Loucy (cell line): ENCODE measurements at regions not wholly inside any gene's neighbourhood (a gene's known extent, or its start where the extent isn't known, plus 50 kb on each side); places are given as distances from the start of the nearest gene placed in this dataset.
"Not testable (repeated sequence)": the region's sequence is repeated elsewhere in the genome, so short reads cannot be mapped to it uniquely, and the experiment has no call there.

Source experiments
- H2AFZ ChIP-seq: fragments of 200-600 bp; sonication (generic); 2 replicates; pipeline ENCODE4 v1.6.0; 2016; ENCODE audit warnings: antibody characterized with exemption, mild to moderate bottlenecking, low read length, moderate library complexity
- H3F3A ChIP-seq: fragments of 200-600 bp; 2 replicates; pipeline ENCODE4 v1.6.0; 2016; ENCODE audit warnings: antibody characterized with exemption, low read depth, mild to moderate bottlenecking
- H3K27me3 ChIP-seq: fragments of 200-600 bp; sonication (generic); 2 replicates; pipeline ENCODE4 v1.6.1; 2014; ENCODE audit warnings: low read length, mild to moderate bottlenecking; ENCODE audit not compliant: insufficient read depth, poor library complexity, severe bottlenecking
- H3K36me3 ChIP-seq: fragments of 200-600 bp; sonication (generic); 2 replicates; pipeline ENCODE4 v1.6.1; 2016; ENCODE audit warnings: low read length; ENCODE audit not compliant: insufficient read depth
- H3K4me1 ChIP-seq: fragments of 200-600 bp; sonication (generic); 2 replicates; pipeline ENCODE4 v1.5.1; 2014; ENCODE audit warnings: low read length, mild to moderate bottlenecking; ENCODE audit not compliant: insufficient read depth, poor library complexity, severe bottlenecking
- H3K4me2 ChIP-seq: fragments of 200-600 bp; sonication (generic); 2 replicates; pipeline ENCODE4 v1.6.0; 2014; ENCODE audit warnings: antibody characterized with exemption, low read length, low read depth, mild to moderate bottlenecking; ENCODE audit not compliant: poor library complexity, severe bottlenecking
- H3K4me3 ChIP-seq: fragments of 200-600 bp; sonication (generic); 2 replicates; pipeline ENCODE4 v1.5.1; 2014; ENCODE audit warnings: low read length, mild to moderate bottlenecking, mixed read lengths; ENCODE audit not compliant: poor library complexity, severe bottlenecking
- H3K79me2 ChIP-seq: fragments of 200-600 bp; sonication (generic); 2 replicates; pipeline ENCODE4 v1.6.1; 2014; ENCODE audit warnings: low read length; ENCODE audit not compliant: insufficient read depth
- H3K9ac ChIP-seq: fragments of 200-600 bp; sonication (generic); 2 replicates; pipeline ENCODE4 v1.6.0; 2014; ENCODE audit warnings: mild to moderate bottlenecking, low read depth, low read length, moderate library complexity; ENCODE audit not compliant: poor library complexity, severe bottlenecking
- H3K9me2 ChIP-seq: fragments of 200-600 bp; sonication (generic); replicated peaks from 2 replicates; pipeline ENCODE4 v1.6.1; 2016; ENCODE audit warnings: low read depth, low read length, mixed read lengths
- H3K9me3 ChIP-seq: fragments of 200-600 bp; sonication (generic); 2 replicates; pipeline ENCODE4 v1.6.1; 2014; ENCODE audit warnings: mild to moderate bottlenecking, antibody characterized with exemption, low read length, low read depth; ENCODE audit not compliant: insufficient read depth
- H4K20me1 ChIP-seq: fragments of 200-600 bp; sonication (generic); 2 replicates; pipeline ENCODE4 v1.6.0; 2014; ENCODE audit warnings: antibody characterized with exemption, low read length, mild to moderate bottlenecking; ENCODE audit not compliant: insufficient read depth, poor library complexity, severe bottlenecking
- EZH2phosphoT487 ChIP-seq: fragments of 200-600 bp; IDR thresholded peaks from 2 replicates; pipeline ENCODE4 v1.6.1; 2018; ENCODE audit warnings: antibody characterized with exemption, mild to moderate bottlenecking, moderate library complexity, borderline replicate concordance
- TF ChIP-seq, protein P1 (sequence below): fragments of 200-600 bp; sonication (generic); conservative IDR thresholded peaks from 2 replicates; pipeline ENCODE4 v1.5.1; 2014; ENCODE audit warnings: mild to moderate bottlenecking, antibody characterized with exemption, low read length

DNA sequence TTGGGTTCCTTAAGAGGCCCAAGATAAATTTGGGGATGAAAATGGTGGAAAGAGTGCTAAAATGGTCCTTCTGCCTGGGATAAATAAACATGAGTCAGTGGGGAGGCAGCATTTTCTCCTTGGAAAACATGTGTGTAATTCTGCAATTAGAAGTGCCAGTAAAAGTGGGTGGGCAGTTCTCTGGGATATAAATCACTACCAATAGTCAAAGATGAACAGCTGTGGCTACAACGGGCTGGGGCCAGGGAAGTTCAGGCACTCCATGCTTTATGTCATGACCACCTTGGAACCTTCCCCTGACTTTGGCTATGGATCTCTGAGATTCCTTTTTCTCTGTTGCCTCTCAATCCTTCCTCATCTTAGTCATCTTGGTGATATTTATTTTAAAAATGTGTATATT, 56.5 kb upstream of the CYRIA start:
- Histone ChIP-seq H3K9me2 (no peaks in the 10 kb centered on the region), H3K4me2 (no peak overlapping the region), H3F3A (no peaks in the 10 kb centered on the region), H2AFZ (no peak overlapping the region), H3K9me3 (no peaks in the 10 kb centered on the region), H3K4me1 (no peaks in the 10 kb centered on the region), H3K9ac (no peak overlapping the region), H3K27me3 (no peaks in the 10 kb centered on the region), H4K20me1 (no peaks in the 10 kb centered on the region), H3K4me3 (no peak overlapping the region), H3K36me3 (no peaks in the 10 kb centered on the region), H3K79me2 (no peaks in the 10 kb centered on the region)
- TF ChIP-seq, protein P1, sequence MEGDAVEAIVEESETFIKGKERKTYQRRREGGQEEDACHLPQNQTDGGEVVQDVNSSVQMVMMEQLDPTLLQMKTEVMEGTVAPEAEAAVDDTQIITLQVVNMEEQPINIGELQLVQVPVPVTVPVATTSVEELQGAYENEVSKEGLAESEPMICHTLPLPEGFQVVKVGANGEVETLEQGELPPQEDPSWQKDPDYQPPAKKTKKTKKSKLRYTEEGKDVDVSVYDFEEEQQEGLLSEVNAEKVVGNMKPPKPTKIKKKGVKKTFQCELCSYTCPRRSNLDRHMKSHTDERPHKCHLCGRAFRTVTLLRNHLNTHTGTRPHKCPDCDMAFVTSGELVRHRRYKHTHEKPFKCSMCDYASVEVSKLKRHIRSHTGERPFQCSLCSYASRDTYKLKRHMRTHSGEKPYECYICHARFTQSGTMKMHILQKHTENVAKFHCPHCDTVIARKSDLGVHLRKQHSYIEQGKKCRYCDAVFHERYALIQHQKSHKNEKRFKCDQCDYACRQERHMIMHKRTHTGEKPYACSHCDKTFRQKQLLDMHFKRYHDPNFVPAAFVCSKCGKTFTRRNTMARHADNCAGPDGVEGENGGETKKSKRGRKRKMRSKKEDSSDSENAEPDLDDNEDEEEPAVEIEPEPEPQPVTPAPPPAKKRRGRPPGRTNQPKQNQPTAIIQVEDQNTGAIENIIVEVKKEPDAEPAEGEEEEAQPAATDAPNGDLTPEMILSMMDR = no peak
- TF ChIP-seq EZH2phosphoT487 = no peak

GRCh38 chr2:16721529-16721928, 55.9 kb upstream of the CYRIA start:
- not testable (repeated sequence) for H3K79me2 ChIP-seq, H3K9me3 ChIP-seq, H4K20me1 ChIP-seq, H3F3A ChIP-seq, H3K36me3 ChIP-seq, H3K9ac ChIP-seq, H3K27me3 ChIP-seq, H3K9me2 ChIP-seq, H2AFZ ChIP-seq, H3K4me2 ChIP-seq, H3K4me3 ChIP-seq, H3K4me1 ChIP-seq

- not testable (repeated sequence) for H2AFZ ChIP-seq, H3K9me3 ChIP-seq, H3K27me3 ChIP-seq, H3K4me3 ChIP-seq, H3K9me2 ChIP-seq, H3K36me3 ChIP-seq, H3F3A ChIP-seq, H3K79me2 ChIP-seq, H3K4me1 ChIP-seq, H3K4me2 ChIP-seq, H3K9ac ChIP-seq, H4K20me1 ChIP-seq
These were observed 55.1 kb upstream of the CYRIA start for GRCh38 chr2:16720737-16721136.

- Histone ChIP-seq H3F3A (no peaks in the 10 kb centered on the region), H2AFZ (no peak overlapping the region), H3K27me3 (no peaks in the 10 kb centered on the region), H3K4me3 (no peak overlapping the region), H3K4me1 (no peaks in the 10 kb centered on the region), H3K36me3 (no peaks in the 10 kb centered on the region), H4K20me1 (no peaks in the 10 kb centered on the region), H3K9ac (no peak overlapping the region), H3K9me3 (no peaks in the 10 kb centered on the region), H3K9me2 (no peaks in the 10 kb centered on the region), H3K4me2 (no peak overlapping the region), H3K79me2 (no peaks in the 10 kb centered on the region)
- no peak for TF ChIP-seq EZH2phosphoT487
- TF ChIP-seq, protein P1 = no peak
These were observed 53.8 kb upstream of the CYRIA start for GRCh38 chr2:16719485-16719808.
